Tibial nerve (tissue), 4 donors: ENCODE measurements at regions not wholly inside any gene's neighbourhood (a gene's known extent, or its start where the extent isn't known, plus 50 kb on each side); places are given as distances from the start of the nearest gene placed in this dataset.

Source experiments
- EP300 ChIP-seq, 2 donors: sonication (generic); formaldehyde crosslinking; IDR thresholded peaks; one replicate each; pipeline ENCODE4 v1.6.1; 2017; ENCODE audit warnings: antibody characterized with exemption in 2 of 2, mild to moderate bottlenecking in 1 of 2
- POLR2A ChIP-seq, 2 donors: fragments of 450-650 bp; IDR thresholded peaks; one replicate each; pipeline ENCODE4 v1.6.1; 2017; ENCODE audit warnings: antibody characterized with exemption in 2 of 2, mild to moderate bottlenecking in 2 of 2, moderate library complexity in 2 of 2
- TF ChIP-seq, protein P1 (sequence below), 5 experiments: fragments of 200-600 bp in 3 of 5; fragments of 450-650 bp in 2 of 5; sonication (generic) in 3 of 5; IDR thresholded peaks; one replicate each; pipeline ENCODE4 v1.5.1; 2016 to 2019; ENCODE audit warnings: antibody characterized with exemption in 5 of 5, mild to moderate bottlenecking in 3 of 5, moderate library complexity in 2 of 5

DNA sequence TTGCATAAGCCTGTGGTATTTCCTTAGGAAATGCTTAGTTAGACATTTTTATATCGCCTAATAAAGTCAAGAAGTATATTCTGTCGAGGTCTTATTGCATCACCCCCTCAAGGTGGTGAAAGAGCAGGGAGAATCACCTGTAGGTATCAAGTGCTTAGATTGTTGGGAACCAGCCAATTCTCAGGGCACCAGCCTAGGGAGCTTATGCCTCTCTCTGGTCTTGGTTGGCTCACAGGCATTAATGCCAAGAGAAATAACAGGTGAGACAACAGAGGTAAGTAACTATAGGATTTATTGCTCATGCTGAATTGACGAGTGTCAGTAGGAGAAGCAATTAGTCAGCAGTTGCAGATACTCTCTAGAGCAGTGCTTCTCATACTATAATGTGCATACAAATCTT is 663.3 kb upstream of the ZNF804A start:
- TF ChIP-seq, protein P1, sequence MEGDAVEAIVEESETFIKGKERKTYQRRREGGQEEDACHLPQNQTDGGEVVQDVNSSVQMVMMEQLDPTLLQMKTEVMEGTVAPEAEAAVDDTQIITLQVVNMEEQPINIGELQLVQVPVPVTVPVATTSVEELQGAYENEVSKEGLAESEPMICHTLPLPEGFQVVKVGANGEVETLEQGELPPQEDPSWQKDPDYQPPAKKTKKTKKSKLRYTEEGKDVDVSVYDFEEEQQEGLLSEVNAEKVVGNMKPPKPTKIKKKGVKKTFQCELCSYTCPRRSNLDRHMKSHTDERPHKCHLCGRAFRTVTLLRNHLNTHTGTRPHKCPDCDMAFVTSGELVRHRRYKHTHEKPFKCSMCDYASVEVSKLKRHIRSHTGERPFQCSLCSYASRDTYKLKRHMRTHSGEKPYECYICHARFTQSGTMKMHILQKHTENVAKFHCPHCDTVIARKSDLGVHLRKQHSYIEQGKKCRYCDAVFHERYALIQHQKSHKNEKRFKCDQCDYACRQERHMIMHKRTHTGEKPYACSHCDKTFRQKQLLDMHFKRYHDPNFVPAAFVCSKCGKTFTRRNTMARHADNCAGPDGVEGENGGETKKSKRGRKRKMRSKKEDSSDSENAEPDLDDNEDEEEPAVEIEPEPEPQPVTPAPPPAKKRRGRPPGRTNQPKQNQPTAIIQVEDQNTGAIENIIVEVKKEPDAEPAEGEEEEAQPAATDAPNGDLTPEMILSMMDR (IDR thresholded peaks at IDR 0.05), result no peak
- TF ChIP-seq POLR2A (IDR thresholded peaks at IDR 0.05), result no peak
- no peak for TF ChIP-seq EP300 (IDR thresholded peaks at IDR 0.05)
